ENCODE measurements at regions not wholly inside any gene's neighbourhood (a gene's known extent, or its start where the extent isn't known, plus 50 kb on each side); places are given as distances from the start of the nearest gene placed in this dataset.
A peak's percentile ranks its signal among the peaks of the same experiment; 100 is the strongest.

DNA sequence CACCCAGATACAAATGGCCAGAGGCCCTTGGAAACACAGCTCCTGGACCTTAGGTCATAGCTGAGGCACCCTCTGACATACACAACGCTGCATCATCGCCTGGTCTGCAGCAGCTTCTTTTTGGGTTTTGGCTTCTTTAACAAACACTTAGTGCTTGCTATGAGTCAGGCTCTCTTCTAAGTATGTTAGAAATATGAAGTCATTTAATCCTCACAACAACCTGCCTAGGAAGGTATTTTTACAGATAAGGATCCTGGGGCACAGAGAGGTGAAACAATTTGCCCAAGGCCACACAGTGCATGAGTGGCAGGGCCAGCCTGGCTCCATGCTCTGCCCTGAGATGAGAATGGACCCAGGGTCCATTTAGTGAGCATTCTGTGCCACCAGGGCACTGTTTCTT lies 96.6 kb downstream of the TMEM17 start:
- H3K36me3 ChIP-seq (ENCODE audit: control insufficient read depth in 3 of 3, insufficient read depth in 2 of 3, low read depth in 1 of 3, low read length in 3 of 3) = no peaks in the 10 kb centered on the region
- 87 to 93% (median 91%) methylated on average over 2 of the region's 2 CpGs for WGBS, 3 donors
- no peaks in the 10 kb centered on the region for H3K27me3 ChIP-seq (ENCODE audit: control insufficient read depth in 3 of 3, insufficient read depth in 3 of 3, low read length in 3 of 3)
- H3K9me3 ChIP-seq (ENCODE audit: control insufficient read depth in 2 of 2, insufficient read depth in 1 of 2, low read depth in 1 of 2, low read length in 1 of 2) = no peaks in the 10 kb centered on the region
- DNase-seq (no peak), FAIRE-seq (no peak)
- no peak overlapping the region for H3K4me3 ChIP-seq (ENCODE audit: low read depth in 1 of 3, low read length in 3 of 3)
- peaks cover 0 to 21% (median 6%) of the 10 kb centered on the region in 3 donors for H3K4me1 ChIP-seq (ENCODE audit: control insufficient read depth in 3 of 3, insufficient read depth in 2 of 3, low read depth in 1 of 3, low read length in 2 of 3)
- no peak overlapping the region for H3K27ac ChIP-seq (ENCODE audit: low read depth in 1 of 3, low read length in 2 of 3)

DNA sequence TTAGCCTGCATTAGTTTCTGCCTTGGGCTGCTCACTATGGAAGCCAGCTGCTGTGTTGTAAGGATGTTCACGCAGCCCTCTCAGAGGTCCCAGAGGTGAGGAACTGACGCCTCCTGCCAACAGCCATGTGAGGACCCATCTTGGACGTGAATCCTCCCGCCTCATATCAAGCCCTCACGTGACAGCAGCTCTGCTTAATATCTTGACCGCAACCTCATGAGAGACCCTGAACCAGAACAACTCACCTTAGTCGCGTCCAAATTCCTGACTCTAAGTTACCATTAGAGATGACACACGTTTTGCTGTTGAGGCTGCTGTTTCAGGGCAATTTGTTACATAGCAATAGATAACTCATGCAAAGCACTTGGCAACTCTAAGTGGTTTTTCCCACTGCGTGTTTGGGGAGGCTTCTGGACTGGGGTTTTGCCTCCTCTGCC lies 97.7 kb downstream of the TMEM17 start:
- DNase-seq (no peak), FAIRE-seq (no peak)
- WGBS, 3 donors = 78 to 90% (median 84%) methylated on average over 10 of the region's 10 CpGs

DNA sequence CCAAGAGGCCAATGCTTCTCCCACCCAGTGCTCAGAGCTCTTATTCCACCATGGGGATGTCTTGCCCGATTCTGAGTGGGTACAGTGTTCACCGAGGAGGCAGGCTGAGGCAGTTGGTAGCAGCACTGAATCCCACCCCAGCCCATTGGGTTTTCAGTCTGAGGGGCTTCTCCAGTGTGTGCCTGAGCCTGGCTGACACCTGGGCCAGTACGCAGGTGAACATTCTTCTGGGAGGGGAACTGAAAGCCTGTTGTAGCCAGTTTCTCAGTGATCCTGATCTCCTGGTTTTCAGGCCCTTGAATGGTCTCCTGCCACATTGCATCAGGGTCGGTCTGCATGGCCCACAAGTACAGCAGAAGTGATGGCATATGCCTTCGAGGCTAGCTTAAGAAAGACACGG lies 98.2 kb downstream of the TMEM17 start:
- no peaks in the 10 kb centered on the region for H3K27me3 ChIP-seq (ENCODE audit: control insufficient read depth in 3 of 3, insufficient read depth in 3 of 3, low read length in 3 of 3)
- DNase-seq = no peak
- FAIRE-seq = no peak
- H3K9me3 ChIP-seq (ENCODE audit: control insufficient read depth in 2 of 2, insufficient read depth in 1 of 2, low read depth in 1 of 2, low read length in 1 of 2) = no peaks in the 10 kb centered on the region
- peaks cover 0 to 21% (median 6%) of the 10 kb centered on the region in 3 donors for H3K4me1 ChIP-seq (ENCODE audit: control insufficient read depth in 3 of 3, insufficient read depth in 2 of 3, low read depth in 1 of 3, low read length in 2 of 3)
- no peaks in the 10 kb centered on the region for H3K36me3 ChIP-seq (ENCODE audit: control insufficient read depth in 3 of 3, insufficient read depth in 2 of 3, low read depth in 1 of 3, low read length in 3 of 3)
- H3K4me3 ChIP-seq (ENCODE audit: low read depth in 1 of 3, low read length in 3 of 3) = no peak overlapping the region
- WGBS, 3 donors = 74 to 91% (median 91%) methylated on average over 6 of the region's 6 CpGs
- H3K27ac ChIP-seq (ENCODE audit: low read depth in 1 of 3, low read length in 2 of 3) = no peak overlapping the region

More for the DNA sequence above, 97.7 kb downstream of the TMEM17 start:
- H3K9me3 ChIP-seq (ENCODE audit: control insufficient read depth in 2 of 2, insufficient read depth in 1 of 2, low read depth in 1 of 2, low read length in 1 of 2) = no peaks in the 10 kb centered on the region
- no peaks in the 10 kb centered on the region for H3K36me3 ChIP-seq (ENCODE audit: control insufficient read depth in 3 of 3, insufficient read depth in 2 of 3, low read depth in 1 of 3, low read length in 3 of 3)
- H3K4me1 ChIP-seq (ENCODE audit: control insufficient read depth in 3 of 3, insufficient read depth in 2 of 3, low read depth in 1 of 3, low read length in 2 of 3) = peaks cover 0 to 21% (median 6%) of the 10 kb centered on the region in 3 donors
- H3K27ac ChIP-seq (ENCODE audit: low read depth in 1 of 3, low read length in 2 of 3) = no peak overlapping the region
- no peak overlapping the region for H3K4me3 ChIP-seq (ENCODE audit: low read depth in 1 of 3, low read length in 3 of 3)
- no peaks in the 10 kb centered on the region for H3K27me3 ChIP-seq (ENCODE audit: control insufficient read depth in 3 of 3, insufficient read depth in 3 of 3, low read length in 3 of 3)

DNA sequence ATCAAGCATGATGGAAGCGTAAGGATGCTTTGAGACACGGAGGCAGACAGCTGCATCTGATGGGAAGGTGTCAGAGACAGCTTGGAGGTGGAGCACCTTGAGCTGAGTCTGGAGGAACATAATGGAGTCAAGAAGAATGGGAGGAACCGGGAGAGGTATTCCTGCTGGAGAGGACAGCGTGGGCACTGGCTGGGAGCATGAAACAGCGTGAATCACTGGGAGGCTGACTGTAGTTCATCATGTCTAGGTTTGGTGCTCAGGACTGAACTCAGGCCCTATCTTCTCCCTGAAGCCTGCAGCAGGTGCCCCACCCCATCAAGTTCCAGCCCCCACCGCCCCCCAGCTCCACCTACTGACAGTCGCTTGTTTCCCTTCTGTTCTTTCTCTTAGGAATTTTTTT lies 98.6 kb downstream of the TMEM17 start:
- WGBS, 3 donors = 90 to 92% (median 91%) methylated on average over 7 of the region's 7 CpGs
- Histone ChIP-seq H3K27ac (ENCODE audit: low read depth in 1 of 3, low read length in 2 of 3) (no peak overlapping the region), H3K36me3 (ENCODE audit: control insufficient read depth in 3 of 3, insufficient read depth in 2 of 3, low read depth in 1 of 3, low read length in 3 of 3) (no peaks in the 10 kb centered on the region), H3K4me1 (ENCODE audit: control insufficient read depth in 3 of 3, insufficient read depth in 2 of 3, low read depth in 1 of 3, low read length in 2 of 3) (peaks cover 0 to 21% (median 6%) of the 10 kb centered on the region in 3 donors), H3K4me3 (ENCODE audit: low read depth in 1 of 3, low read length in 3 of 3) (no peak overlapping the region), H3K9me3 (ENCODE audit: control insufficient read depth in 2 of 2, insufficient read depth in 1 of 2, low read depth in 1 of 2, low read length in 1 of 2) (no peaks in the 10 kb centered on the region), H3K27me3 (ENCODE audit: control insufficient read depth in 3 of 3, insufficient read depth in 3 of 3, low read length in 3 of 3) (no peaks in the 10 kb centered on the region)
- no peak for DNase-seq
- no peak for FAIRE-seq

DNA sequence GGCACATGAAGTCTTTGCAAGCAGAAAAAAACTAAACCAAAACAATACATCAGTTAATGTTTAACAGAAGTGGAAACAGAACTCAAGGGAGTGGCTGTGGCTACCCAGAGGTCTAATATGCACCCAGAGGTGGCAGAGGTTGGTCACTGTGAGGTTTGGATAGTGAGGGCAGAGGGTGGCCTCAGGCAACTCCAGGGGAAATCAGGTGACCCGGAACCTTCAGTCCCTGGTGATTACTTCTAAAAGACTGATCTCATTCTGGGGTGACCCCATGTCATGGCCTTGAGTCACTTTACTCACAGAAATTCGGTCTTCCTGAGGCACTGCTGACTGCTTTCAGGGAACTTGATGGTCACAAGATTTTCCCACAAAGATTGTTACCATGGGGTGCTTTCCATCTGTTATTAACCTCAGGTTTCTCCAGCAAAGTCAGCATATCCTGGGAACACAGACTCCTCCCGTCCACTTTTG lies 99.4 kb downstream of the TMEM17 start:
- peaks cover 0 to 17% (median 4%) of the 10 kb centered on the region in 3 donors for H3K4me1 ChIP-seq (ENCODE audit: control insufficient read depth in 3 of 3, insufficient read depth in 2 of 3, low read depth in 1 of 3, low read length in 2 of 3)
- DNase-seq (peak; percentile 32 to 37), FAIRE-seq (no peak)
- WGBS, 3 donors = 50 to 56% (median 52%) methylated on average over 3 of the region's 3 CpGs
- no peaks in the 10 kb centered on the region for H3K9me3 ChIP-seq (ENCODE audit: control insufficient read depth in 2 of 2, insufficient read depth in 1 of 2, low read depth in 1 of 2, low read length in 1 of 2)
- no peaks in the 10 kb centered on the region for H3K27me3 ChIP-seq (ENCODE audit: control insufficient read depth in 3 of 3, insufficient read depth in 3 of 3, low read length in 3 of 3)
- no peak overlapping the region for H3K4me3 ChIP-seq (ENCODE audit: low read depth in 1 of 3, low read length in 3 of 3)
- H3K36me3 ChIP-seq (ENCODE audit: control insufficient read depth in 3 of 3, insufficient read depth in 2 of 3, low read depth in 1 of 3, low read length in 3 of 3) = no peaks in the 10 kb centered on the region
- H3K27ac ChIP-seq (ENCODE audit: low read depth in 1 of 3, low read length in 2 of 3) = no peak overlapping the region

DNA sequence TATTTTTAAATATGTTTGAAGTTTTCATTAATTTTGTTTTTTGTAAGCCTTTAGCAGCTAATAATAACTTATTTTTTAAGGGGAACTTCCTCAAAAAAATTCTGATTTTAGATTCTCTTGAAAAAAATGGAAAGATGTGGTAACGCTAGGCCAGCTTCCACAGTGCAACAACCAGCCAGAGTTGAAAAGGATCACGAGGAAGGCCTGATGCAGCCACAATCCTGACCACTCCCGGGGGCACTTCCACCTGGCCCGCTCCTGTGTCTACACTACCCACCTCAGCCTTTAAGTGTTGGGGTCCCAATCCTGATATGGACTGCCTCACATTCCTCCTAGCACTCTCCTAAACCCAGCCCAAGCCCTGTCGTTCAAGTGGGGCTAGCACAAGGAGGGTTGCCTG lies 101.1 kb downstream of the TMEM17 start:
- Histone ChIP-seq H3K4me1 (ENCODE audit: control insufficient read depth in 3 of 3, insufficient read depth in 2 of 3, low read depth in 1 of 3, low read length in 2 of 3) (peaks cover 0 to 6% (median 2%) of the 10 kb centered on the region in 3 donors), H3K4me3 (ENCODE audit: low read depth in 1 of 3, low read length in 3 of 3) (no peak overlapping the region), H3K27me3 (ENCODE audit: control insufficient read depth in 3 of 3, insufficient read depth in 3 of 3, low read length in 3 of 3) (no peaks in the 10 kb centered on the region), H3K27ac (ENCODE audit: low read depth in 1 of 3, low read length in 2 of 3) (no peak overlapping the region), H3K9me3 (ENCODE audit: control insufficient read depth in 2 of 2, insufficient read depth in 1 of 2, low read depth in 1 of 2, low read length in 1 of 2) (no peaks in the 10 kb centered on the region), H3K36me3 (ENCODE audit: control insufficient read depth in 3 of 3, insufficient read depth in 2 of 3, low read depth in 1 of 3, low read length in 3 of 3) (no peaks in the 10 kb centered on the region)
- WGBS, 3 donors = 68 to 83% (median 78%) methylated on average over 5 of the region's 5 CpGs
- no peak for FAIRE-seq
- DNase-seq = no peak

DNA sequence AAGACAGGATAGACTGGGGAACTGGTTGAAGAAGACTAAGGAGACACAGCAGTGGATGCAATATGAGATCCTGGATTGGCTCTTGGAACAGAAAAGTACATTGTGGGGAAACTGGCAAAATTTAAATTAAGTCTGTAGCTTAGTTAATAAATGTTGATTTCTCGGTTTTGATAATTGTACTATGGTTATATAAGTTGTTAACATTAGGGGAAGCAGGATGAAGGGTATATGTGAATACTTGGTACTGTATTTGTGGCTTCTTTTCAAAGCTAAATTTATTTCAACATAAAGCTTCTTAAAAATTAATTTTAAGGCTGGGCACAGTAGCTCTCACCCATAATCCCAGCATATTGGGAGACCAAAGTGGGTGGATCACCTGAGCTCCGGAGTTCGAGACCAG lies 103.8 kb downstream of the TMEM17 start:
- H3K9me3 ChIP-seq (ENCODE audit: control insufficient read depth in 2 of 2, insufficient read depth in 1 of 2, low read depth in 1 of 2, low read length in 1 of 2) = no peaks in the 10 kb centered on the region
- FAIRE-seq = no peak
- no peaks in the 10 kb centered on the region for H3K36me3 ChIP-seq (ENCODE audit: control insufficient read depth in 3 of 3, insufficient read depth in 2 of 3, low read depth in 1 of 3, low read length in 3 of 3)
- H3K4me1 ChIP-seq (ENCODE audit: control insufficient read depth in 3 of 3, insufficient read depth in 2 of 3, low read depth in 1 of 3, low read length in 2 of 3) = peaks cover 0 to 4% (median 2%) of the 10 kb centered on the region in 3 donors
- no peaks in the 10 kb centered on the region for H3K27me3 ChIP-seq (ENCODE audit: control insufficient read depth in 3 of 3, insufficient read depth in 3 of 3, low read length in 3 of 3)
- 62 to 96% (median 87%) methylated on average over 3 of the region's 3 CpGs for WGBS, 3 donors
- H3K4me3 ChIP-seq (ENCODE audit: low read depth in 1 of 3, low read length in 3 of 3) = no peak overlapping the region
- DNase-seq = no peak
- no peak overlapping the region for H3K27ac ChIP-seq (ENCODE audit: low read depth in 1 of 3, low read length in 2 of 3)

DNA sequence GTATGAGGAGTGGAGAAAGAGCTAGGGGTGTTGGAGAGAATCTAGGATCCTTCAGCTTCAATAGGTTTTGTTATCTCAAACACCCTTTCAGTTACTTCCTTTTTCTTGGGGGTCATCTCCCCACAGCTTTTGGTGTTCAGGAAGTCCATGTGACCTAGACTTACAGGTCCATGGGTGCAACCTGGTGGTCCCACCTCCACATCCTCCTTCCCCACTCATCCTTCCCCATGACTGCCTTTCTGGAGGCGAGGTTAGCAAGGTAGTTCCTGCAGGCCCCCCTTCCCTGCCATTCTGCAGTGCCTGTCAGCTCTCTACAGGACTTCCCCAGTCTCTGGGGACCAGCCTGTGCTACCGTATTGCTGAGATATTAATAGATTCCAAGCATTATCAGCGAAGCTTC lies 107.6 kb downstream of the TMEM17 start:
- no peak overlapping the region for H3K27ac ChIP-seq (ENCODE audit: low read depth in 1 of 3, low read length in 2 of 3)

DNA sequence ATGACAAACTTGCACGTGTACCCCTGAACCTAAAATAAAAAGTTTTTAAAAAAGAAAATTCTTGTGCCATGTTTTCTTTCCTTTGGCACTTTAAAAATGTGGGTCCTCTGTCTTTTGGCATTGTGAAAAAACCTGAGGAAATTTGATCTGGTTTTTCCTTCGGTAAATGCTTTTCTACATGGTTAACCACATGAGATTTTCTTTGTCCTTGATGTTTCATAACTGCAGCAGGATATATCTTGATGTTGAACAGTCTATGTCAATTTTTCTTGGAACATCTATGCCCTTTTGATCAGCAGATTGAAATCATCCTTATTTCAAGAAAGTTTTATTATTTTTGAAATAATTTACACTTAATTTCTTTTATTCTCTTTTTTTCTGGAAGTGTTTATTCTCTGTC lies 109.1 kb downstream of the TMEM17 start:
- FAIRE-seq = no peak
- Histone ChIP-seq H3K4me3 (ENCODE audit: low read depth in 1 of 3, low read length in 3 of 3) (no peak overlapping the region), H3K27ac (ENCODE audit: low read depth in 1 of 3, low read length in 2 of 3) (no peak overlapping the region), H3K36me3 (ENCODE audit: control insufficient read depth in 3 of 3, insufficient read depth in 2 of 3, low read depth in 1 of 3, low read length in 3 of 3) (no peaks in the 10 kb centered on the region), H3K27me3 (ENCODE audit: control insufficient read depth in 3 of 3, insufficient read depth in 3 of 3, low read length in 3 of 3) (no peaks in the 10 kb centered on the region), H3K4me1 (ENCODE audit: control insufficient read depth in 3 of 3, insufficient read depth in 2 of 3, low read depth in 1 of 3, low read length in 2 of 3) (no peaks in the 10 kb centered on the region), H3K9me3 (ENCODE audit: control insufficient read depth in 2 of 2, insufficient read depth in 1 of 2, low read depth in 1 of 2, low read length in 1 of 2) (no peaks in the 10 kb centered on the region)
- no peak for DNase-seq
- WGBS, 3 donors = 82 to 85% (median 85%) methylated on average over 2 of the region's 2 CpGs

More for the DNA sequence above, 107.6 kb downstream of the TMEM17 start:
- Histone ChIP-seq H3K4me1 (ENCODE audit: control insufficient read depth in 3 of 3, insufficient read depth in 2 of 3, low read depth in 1 of 3, low read length in 2 of 3) (no peaks in the 10 kb centered on the region), H3K36me3 (ENCODE audit: control insufficient read depth in 3 of 3, insufficient read depth in 2 of 3, low read depth in 1 of 3, low read length in 3 of 3) (no peaks in the 10 kb centered on the region), H3K9me3 (ENCODE audit: control insufficient read depth in 2 of 2, insufficient read depth in 1 of 2, low read depth in 1 of 2, low read length in 1 of 2) (no peaks in the 10 kb centered on the region), H3K4me3 (ENCODE audit: low read depth in 1 of 3, low read length in 3 of 3) (no peak overlapping the region), H3K27me3 (ENCODE audit: control insufficient read depth in 3 of 3, insufficient read depth in 3 of 3, low read length in 3 of 3) (no peaks in the 10 kb centered on the region)
- DNase-seq = no peak
- WGBS, 3 donors = 32 to 74% (median 48%) methylated on average over 3 of the region's 3 CpGs
- no peak for FAIRE-seq
